GM12878 (cell line): ENCODE measurements at regions not wholly inside any gene's neighbourhood (a gene's known extent, or its start where the extent isn't known, plus 50 kb on each side); places are given as distances from the start of the nearest gene placed in this dataset.
"Not testable (repeated sequence)": the region's sequence is repeated elsewhere in the genome, so short reads cannot be mapped to it uniquely, and the experiment has no call there.

Experiments
- EP300 ChIP-seq, 2 experiments: fragments of 150-350 bp in 1 of 2; IDR thresholded peaks; 2 replicates each; pipeline ENCODE4 v1.6.1; 2011 to 2012; ENCODE audit warnings: low read depth in 2 of 2, low read length in 2 of 2, borderline replicate concordance in 1 of 2, improper control_type of control experiment in 1 of 2, inconsistent platforms in 1 of 2; ENCODE audit not compliant: control insufficient read depth in 1 of 2
- POLR2A ChIP-seq: IDR thresholded peaks from 2 replicates; pipeline ENCODE4 v1.6.1; 2011; ENCODE audit warnings: low read depth, mild to moderate bottlenecking, low read length
- SMAD1 ChIP-seq: fragments of 450-650 bp; IDR thresholded peaks from 2 replicates; pipeline ENCODE4 v1.6.1; 2018; ENCODE audit warnings: mild to moderate bottlenecking, low read depth; ENCODE audit not compliant: partially characterized antibody
- TAF1 ChIP-seq: IDR thresholded peaks from 2 replicates; pipeline ENCODE4 v1.6.1; 2011; ENCODE audit warnings: mild to moderate bottlenecking, low read depth, low read length, borderline replicate concordance
- TCF7 ChIP-seq: IDR thresholded peaks from 2 replicates; pipeline ENCODE4 v1.6.1; 2014; ENCODE audit warnings: antibody characterized with exemption, borderline replicate concordance
- TF ChIP-seq, protein P1 (sequence below), 3 experiments: IDR thresholded peaks in 2 of 3; conservative IDR thresholded peaks in 1 of 3; 2 replicates each; pipeline ENCODE4 v1.5.1; 2011; ENCODE audit warnings: low read depth in 3 of 3, low read length in 3 of 3, mild to moderate bottlenecking in 3 of 3, control low read depth in 2 of 3, moderate library complexity in 2 of 3, inconsistent platforms in 1 of 3, mixed read lengths in 1 of 3; ENCODE audit not compliant: control insufficient read depth in 2 of 3, insufficient read depth in 1 of 3; ENCODE audit errors: extremely low read depth in 1 of 3

DNA sequence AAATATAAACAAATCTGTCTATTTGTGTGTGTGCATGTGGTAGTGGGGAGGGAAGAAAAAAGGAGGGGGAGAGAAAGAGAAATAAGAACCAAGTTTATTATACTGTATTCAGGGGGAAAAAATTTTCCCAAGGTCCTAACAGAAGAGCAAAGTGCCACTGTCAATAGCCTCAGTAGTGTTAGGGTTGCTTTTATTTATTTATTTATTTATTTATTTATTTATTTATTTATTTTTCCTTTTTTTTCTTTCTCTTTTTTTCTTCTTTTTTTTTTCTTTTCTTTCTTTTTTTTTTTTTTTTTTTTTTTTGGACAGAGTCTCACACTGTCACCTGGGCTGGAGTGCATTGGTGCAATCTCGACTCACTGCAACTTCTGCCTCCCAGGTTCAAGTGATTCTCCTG lies 352.7 kb downstream of the OR4F29 start:
- not testable (repeated sequence) for TF ChIP-seq POLR2A; SMAD1; TAF1; TCF7; EP300 (IDR thresholded peaks at IDR 0.05; ENCODE audit: borderline replicate concordance in 1 of 2, control insufficient read depth in 1 of 2, low read depth in 2 of 2, low read length in 2 of 2)
- TF ChIP-seq, protein P1, sequence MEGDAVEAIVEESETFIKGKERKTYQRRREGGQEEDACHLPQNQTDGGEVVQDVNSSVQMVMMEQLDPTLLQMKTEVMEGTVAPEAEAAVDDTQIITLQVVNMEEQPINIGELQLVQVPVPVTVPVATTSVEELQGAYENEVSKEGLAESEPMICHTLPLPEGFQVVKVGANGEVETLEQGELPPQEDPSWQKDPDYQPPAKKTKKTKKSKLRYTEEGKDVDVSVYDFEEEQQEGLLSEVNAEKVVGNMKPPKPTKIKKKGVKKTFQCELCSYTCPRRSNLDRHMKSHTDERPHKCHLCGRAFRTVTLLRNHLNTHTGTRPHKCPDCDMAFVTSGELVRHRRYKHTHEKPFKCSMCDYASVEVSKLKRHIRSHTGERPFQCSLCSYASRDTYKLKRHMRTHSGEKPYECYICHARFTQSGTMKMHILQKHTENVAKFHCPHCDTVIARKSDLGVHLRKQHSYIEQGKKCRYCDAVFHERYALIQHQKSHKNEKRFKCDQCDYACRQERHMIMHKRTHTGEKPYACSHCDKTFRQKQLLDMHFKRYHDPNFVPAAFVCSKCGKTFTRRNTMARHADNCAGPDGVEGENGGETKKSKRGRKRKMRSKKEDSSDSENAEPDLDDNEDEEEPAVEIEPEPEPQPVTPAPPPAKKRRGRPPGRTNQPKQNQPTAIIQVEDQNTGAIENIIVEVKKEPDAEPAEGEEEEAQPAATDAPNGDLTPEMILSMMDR (IDR thresholded peaks at IDR 0.05 in 2 of 3, conservative IDR thresholded peaks at IDR 0.05 in 1 of 3; ENCODE audit: control insufficient read depth in 2 of 3, extremely low read depth in 1 of 3, insufficient read depth in 1 of 3, low read depth in 3 of 3, low read length in 3 of 3) = not testable (repeated sequence)
